K562 (cell line): ENCODE measurements at regions not wholly inside any gene's neighbourhood (a gene's known extent, or its start where the extent isn't known, plus 50 kb on each side); places are given as distances from the start of the nearest gene placed in this dataset.

ENCODE experiments used
- ATAC-seq: fragments of 200-7000 bp; cut with Tn5 transposase; 3 replicates; pipeline ENCODE4 v1.9.1; 2020; ENCODE audit warnings: moderate library complexity
- BruUV-seq: library from RNA; stranded (reverse); fragments of 400-500 nt; replicated peaks from 2 replicates; lab custom pipeline; 2021; lab: Mats Ljungman, UMichigan
- CTCF ChIA-PET: fragments of 300-600 bp; formaldehyde crosslinking; extraction: SDS; loops from one replicate; lab custom pipeline; 2021; ENCODE audit warnings: low intra/inter-chr PET ratio; lab: Yijun Ruan, JAX
- POLR2A ChIA-PET: fragments of 300-600, 350-650 bp; sonication (Branson Sonifier 250); formaldehyde crosslinking; extraction: SDS; loops from one replicate; lab custom pipeline; 2021; ENCODE audit warnings: antibody characterized with exemption, inconsistent platforms; lab: Yijun Ruan, JAX
- DNase-seq, 4 experiments: peaks; one replicate each; pipeline versions ENCODE4 v3.0.0 to v3.0.0-alpha.2; 2011 to 2018; ENCODE audit warnings: low spot score in 3 of 4, mixed read lengths in 3 of 4; ENCODE audit errors: extremely low read depth in 1 of 4
- FAIRE-seq: peaks from 2 replicates; lab custom pipeline; 2011; peaks lifted over from hg19 to GRCh38; lab: Jason Lieb, UNC
- H2AFZ ChIP-seq: 2 replicates; pipeline ENCODE4 v1.6.0; 2011; ENCODE audit warnings: low read depth, low read length, control low read depth, inconsistent platforms
- H3K27ac ChIP-seq: fragments of 200-600 bp; 3 replicates; pipeline ENCODE4 v1.8.0; 2011; ENCODE audit warnings: low read depth, mild to moderate bottlenecking, control low read depth, inconsistent platforms, low read length, moderate library complexity, mixed read lengths; ENCODE audit errors: extremely low read depth
- H3K27me3 ChIP-seq, 2 experiments: fragments of 300-600 bp in 1 of 2; 2 replicates in 1 of 2; 3 replicates in 1 of 2; pipeline versions ENCODE4 v1.6.0 to v1.8.0; 2011; ENCODE audit warnings: inconsistent platforms in 2 of 2, low read length in 2 of 2, mild to moderate bottlenecking in 1 of 2, mixed read lengths in 1 of 2, moderate library complexity in 1 of 2; ENCODE audit not compliant: control insufficient read depth in 2 of 2, insufficient read depth in 2 of 2
- H3K36me3 ChIP-seq: fragments of 300-600 bp; 3 replicates; pipeline ENCODE4 v1.8.0; 2011; ENCODE audit warnings: mild to moderate bottlenecking, low read length, inconsistent platforms; ENCODE audit not compliant: control insufficient read depth, insufficient read depth
- H3K4me1 ChIP-seq, 2 experiments: fragments of 200-600 bp in 1 of 2; replicated peaks in 1 of 2; 2 replicates in 1 of 2; 3 replicates in 1 of 2; pipeline versions ENCODE4 v1.5.1 to v1.8.0; 2011; ENCODE audit warnings: inconsistent platforms in 2 of 2, low read length in 2 of 2, mild to moderate bottlenecking in 1 of 2, mixed read lengths in 1 of 2, moderate library complexity in 1 of 2; ENCODE audit not compliant: control insufficient read depth in 2 of 2, insufficient read depth in 2 of 2
- H3K4me2 ChIP-seq: 2 replicates; pipeline ENCODE4 v1.6.1; 2011; ENCODE audit warnings: low read length, control low read depth, inconsistent platforms, mixed read lengths; ENCODE audit not compliant: insufficient read depth
- H3K4me3 ChIP-seq: fragments of 200-600 bp; sonication (generic), shearing (Covaris generic); 2 replicates; pipeline ENCODE4 v1.5.1; 2016; ENCODE audit warnings: control low read depth, inconsistent platforms
- H3K79me2 ChIP-seq: fragments of 200-600 bp; 3 replicates; pipeline ENCODE4 v1.8.0; 2011; ENCODE audit warnings: low read length, inconsistent platforms; ENCODE audit not compliant: control insufficient read depth, insufficient read depth
- H3K9ac ChIP-seq, 2 experiments: 2 replicates each; pipeline versions ENCODE4 v1.6.0 to v1.6.1; 2011; ENCODE audit warnings: low read depth in 2 of 2, low read length in 2 of 2, control low read depth in 1 of 2, inconsistent platforms in 1 of 2, mild to moderate bottlenecking in 1 of 2, mixed read lengths in 1 of 2; ENCODE audit not compliant: insufficient read depth in 1 of 2
- H3K9me1 ChIP-seq: one replicate; pipeline ENCODE4 v1.6.0; 2011; ENCODE audit warnings: inconsistent platforms, mild to moderate bottlenecking, low read length, moderate library complexity; ENCODE audit not compliant: control insufficient read depth, insufficient read depth
- H3K9me3 ChIP-seq: replicated peaks from 2 replicates; pipeline ENCODE4 v1.5.1; 2011; ENCODE audit warnings: low read depth, low read length, inconsistent platforms; ENCODE audit not compliant: control insufficient read depth, insufficient read depth
- H4K20me1 ChIP-seq: replicated peaks from 2 replicates; pipeline ENCODE4 v1.6.1; 2011; ENCODE audit warnings: low read length, inconsistent platforms, mixed read lengths; ENCODE audit not compliant: control insufficient read depth, insufficient read depth
- CTCF ChIP-seq, 3 experiments: IDR thresholded peaks in 2 of 3; conservative IDR thresholded peaks in 1 of 3; 2 replicates each; pipeline ENCODE4 v1.5.1; 2011 to 2012; ENCODE audit warnings: low read length in 3 of 3, mild to moderate bottlenecking in 3 of 3, control low read depth in 2 of 3, improper control_type of control experiment in 1 of 3, inconsistent platforms in 1 of 3, low read depth in 1 of 3, mixed read lengths in 1 of 3, moderate library complexity in 1 of 3; ENCODE audit not compliant: insufficient read depth in 2 of 3
- EHMT2 ChIP-seq: fragments of 450-650 bp; IDR thresholded peaks from 2 replicates; pipeline ENCODE4 v1.6.1; 2018; ENCODE audit warnings: antibody characterized with exemption
- MEF2A ChIP-seq: IDR thresholded peaks from 2 replicates; pipeline ENCODE4 v1.6.1; 2011; ENCODE audit warnings: low read depth, mild to moderate bottlenecking, low read length, moderate library complexity; ENCODE audit not compliant: control insufficient read depth
- MXI1 ChIP-seq: IDR thresholded peaks from 2 replicates; pipeline ENCODE4 v1.6.1; 2011; ENCODE audit warnings: low read depth, mild to moderate bottlenecking, improper control_type of control experiment, low read length
- NKRF ChIP-seq: fragments of 450-650 bp; IDR thresholded peaks from 2 replicates; pipeline ENCODE4 v1.6.1; 2016; ENCODE audit warnings: borderline replicate concordance
- POLR2AphosphoS5 ChIP-seq: IDR thresholded peaks from 2 replicates; pipeline ENCODE4 v1.6.1; 2011; ENCODE audit warnings: mild to moderate bottlenecking, low read depth, low read length, moderate library complexity; ENCODE audit not compliant: control insufficient read depth, insufficient read depth
- TAF15 ChIP-seq: fragments of 200-400 bp; formaldehyde crosslinking; IDR thresholded peaks from 2 replicates; pipeline ENCODE4 v1.6.1; 2017; ENCODE audit warnings: mild to moderate bottlenecking, low read depth, low read length, moderate library complexity
- TAF7 ChIP-seq: fragments of 450-650 bp; IDR thresholded peaks from 2 replicates; pipeline ENCODE4 v1.6.1; 2016; ENCODE audit warnings: missing genetic modification characterization, missing compliant biosample characterization
- ZFP91 ChIP-seq: sonication (generic); formaldehyde crosslinking; IDR thresholded peaks from 2 replicates; pipeline ENCODE4 v1.8.0; 2022; ENCODE audit warnings: mild to moderate bottlenecking, missing genetic modification reagents
- ZNF277 ChIP-seq: fragments of 250-450 bp; sonication (Bioruptor Pico); IDR thresholded peaks from 2 replicates; pipeline ENCODE4 v1.8.0; 2022; ENCODE audit warnings: inconsistent platforms, mild to moderate bottlenecking, moderate library complexity, borderline replicate concordance
- ZNF280A ChIP-seq: fragments of 450-650 bp; IDR thresholded peaks from 2 replicates; pipeline ENCODE4 v1.6.1; 2018; ENCODE audit warnings: mild to moderate bottlenecking, low read depth; ENCODE audit not compliant: partially characterized antibody
- ZNF445 ChIP-seq: fragments of 250-450 bp; sonication (Bioruptor Pico); IDR thresholded peaks from 2 replicates; pipeline ENCODE4 v1.4.0; 2020; ENCODE audit warnings: low read depth, mild to moderate bottlenecking, moderate library complexity
- ZNF507 ChIP-seq: conservative IDR thresholded peaks from 2 replicates; pipeline ENCODE4 v1.6.1; 2017; ENCODE audit warnings: missing genetic modification characterization, missing compliant biosample characterization
- in situ Hi-C: fragments of 300-500 bp; cut with MboI; formaldehyde crosslinking; loops from 4 replicates; pipeline ENCODE4 v1.15.0; 2018; ENCODE audit warnings: inconsistent platforms, mixed read lengths
- intact Hi-C: fragments of 100-400 bp; cut with micrococcal nuclease; formaldehyde crosslinking; loops from 2 replicates; pipeline ENCODE4 v1.14.2; 2022

GRCh38 chr21:23531444-23531843 lies 2075.8 kb downstream of the MRPL39 start:
- no peak for FAIRE-seq
- POLR2A ChIA-PET, result no interaction called here
- H3K27me3 ChIP-seq, result no peaks in the 10 kb centered on the region

More at GRCh38 chr21:23531444-23531843, 2075.8 kb downstream of the MRPL39 start:
- H4K20me1 ChIP-seq, result no peaks in the 10 kb centered on the region
- no peak overlapping the region for H3K4me3 ChIP-seq
- no peak for ATAC-seq
- no peaks in the 10 kb centered on the region for H3K9me1 ChIP-seq
- TF ChIP-seq ZNF507, result no peak
- no peak for TF ChIP-seq MEF2A
- TF ChIP-seq MXI1, result no peak
- no peak for TF ChIP-seq POLR2AphosphoS5
- no peak for TF ChIP-seq EHMT2
- TF ChIP-seq ZFP91 (CRISPR knock-in tag), result no peak
- no peak for TF ChIP-seq TAF15
- no peak for TF ChIP-seq ZNF445 (CRISPR knock-in tag)
- no peak for TF ChIP-seq ZNF280A
- no peak for TF ChIP-seq NKRF
- no peak for TF ChIP-seq ZNF277 (CRISPR knock-in tag)
- TF ChIP-seq TAF7 (tag), result no peak
- TF ChIP-seq CTCF (IDR thresholded peaks at IDR 0.05 in 2 of 3, conservative IDR thresholded peaks at IDR 0.05 in 1 of 3; ENCODE audit: insufficient read depth in 2 of 3, low read depth in 1 of 3, low read length in 3 of 3), result no peak
- H3K36me3 ChIP-seq, result no peaks in the 10 kb centered on the region
- CTCF ChIA-PET, result no interaction called here
- no peaks in the 10 kb centered on the region for H3K4me1 ChIP-seq
- no peaks in the 10 kb centered on the region for H3K9me3 ChIP-seq
- intact Hi-C loops (no loop called here), in situ Hi-C loops (no loop called here)
- H3K4me2 ChIP-seq, result no peak overlapping the region
- no peak overlapping the region for H3K9ac ChIP-seq
- H3K79me2 ChIP-seq, result no peaks in the 10 kb centered on the region
- no peak overlapping the region for H2AFZ ChIP-seq
- no peak for DNase-seq
- no peak overlapping the region for H3K27ac ChIP-seq
- no TSS peak for BruUV-seq
